DMS 273 (cell line): ENCODE measurements at regions not wholly inside any gene's neighbourhood (a gene's known extent, or its start where the extent isn't known, plus 50 kb on each side); places are given as distances from the start of the nearest gene placed in this dataset.

Experiments used
- DNase-seq: peaks from one replicate; lab custom pipeline; 2025; ENCODE audit not compliant: unreplicated experiment; lab: John Stamatoyannopoulos, UW

DNA sequence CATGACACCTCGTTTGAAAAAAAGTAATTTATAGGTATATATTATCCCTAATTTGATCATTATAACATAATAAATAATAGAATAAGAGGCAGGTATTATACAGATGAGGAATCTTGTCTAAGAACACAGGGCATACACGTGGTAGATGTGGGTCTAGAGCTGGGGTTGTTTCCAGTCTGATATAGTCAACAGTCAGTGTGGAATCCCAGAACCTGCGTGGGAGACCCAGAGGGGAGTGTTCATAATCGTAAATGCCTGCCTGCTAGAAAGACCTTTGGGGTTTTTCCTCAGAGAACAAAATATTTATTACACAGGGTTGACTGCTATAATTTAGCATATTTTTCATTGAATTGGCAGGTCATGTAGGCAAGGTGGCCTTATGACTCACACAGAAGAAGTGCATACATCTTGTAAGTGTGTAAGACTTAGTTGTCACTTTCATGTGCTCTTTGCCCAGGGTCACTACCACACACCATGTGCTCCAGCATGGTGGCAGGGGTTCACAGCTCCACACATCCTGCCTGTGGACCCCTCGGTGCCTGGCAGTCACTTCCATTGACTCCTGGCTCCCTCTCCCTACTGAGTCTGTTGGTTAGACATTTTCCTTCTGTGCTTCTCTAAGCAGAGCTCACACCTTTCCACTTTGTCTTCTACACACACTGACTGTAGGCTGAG is 94.9 kb upstream of the IKZF1 start:
- no peak for DNase-seq

DNA sequence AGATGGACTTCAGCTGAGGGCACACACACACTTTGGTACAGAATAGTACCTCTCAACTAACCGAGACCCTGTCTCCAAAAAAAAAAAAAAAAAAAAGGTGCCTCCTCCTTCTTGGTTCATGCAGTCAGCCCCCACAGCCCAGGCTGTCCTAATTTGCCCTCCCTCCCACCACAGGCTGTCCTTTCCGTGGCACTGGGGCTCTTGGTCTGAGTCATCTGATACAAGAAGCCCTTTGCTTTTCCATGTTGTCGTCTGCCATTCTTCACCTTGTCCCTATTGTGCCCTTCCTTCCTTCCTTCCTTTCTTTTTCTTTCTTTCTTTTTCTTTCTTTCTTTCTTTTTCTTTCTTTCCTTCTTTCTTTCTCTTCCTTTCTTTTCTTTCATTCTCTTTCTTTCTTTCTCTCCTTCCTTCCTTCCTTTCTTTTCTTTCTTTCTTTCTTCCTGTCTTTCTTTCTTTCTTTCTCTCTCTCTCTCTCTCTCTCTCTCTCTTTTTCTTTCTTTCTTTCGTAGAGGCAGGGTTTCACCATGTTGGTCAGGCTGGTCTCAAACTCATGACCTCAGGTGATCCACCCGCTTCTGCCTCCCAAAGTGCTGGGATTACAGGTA is 96.0 kb upstream of the IKZF1 start:
- DNase-seq: no peak

DNA sequence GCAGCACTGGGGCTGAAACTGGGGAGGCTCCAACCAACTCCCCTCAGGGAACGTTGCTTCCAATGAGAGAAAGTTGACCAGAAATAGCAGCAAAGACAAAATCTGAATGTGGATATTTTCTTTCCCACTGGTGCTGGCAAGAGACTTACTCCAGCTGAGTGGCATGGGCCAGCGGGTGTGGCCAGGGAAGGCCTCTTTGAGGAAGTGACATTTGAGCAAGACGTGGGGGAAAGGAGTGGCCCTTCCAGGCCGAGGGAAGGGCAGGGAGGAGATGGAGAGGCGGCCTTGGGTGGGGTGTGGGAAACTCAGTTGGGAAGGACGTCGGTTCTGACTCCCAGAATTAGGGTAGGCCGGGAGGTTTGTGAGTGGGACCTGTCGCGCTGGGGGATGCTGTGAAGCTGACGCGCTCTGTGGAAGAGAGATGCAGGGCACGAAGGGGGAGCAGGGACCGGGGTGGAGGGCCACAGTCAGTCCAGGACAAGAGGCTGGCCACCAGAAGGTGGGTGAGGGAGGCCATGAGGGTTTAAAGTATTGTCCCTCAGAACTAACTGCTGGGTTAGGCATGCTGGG is 96.7 kb upstream of the IKZF1 start:
- no peak for DNase-seq

DNA sequence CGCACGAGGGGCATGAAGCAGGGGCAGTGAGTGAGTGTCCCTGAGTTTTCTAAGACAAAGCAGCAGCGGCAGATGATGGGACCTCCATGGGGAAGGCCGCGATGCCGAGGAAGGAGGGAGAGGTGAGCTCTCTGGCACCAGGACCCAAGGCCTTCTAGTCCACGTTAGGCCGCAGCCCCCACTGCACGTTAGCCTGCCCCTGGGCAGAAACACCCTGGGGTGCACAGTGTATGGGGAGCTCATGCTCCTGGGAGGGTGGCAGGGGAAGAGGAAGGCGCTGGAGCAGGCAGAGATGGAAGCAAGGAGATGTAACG is 97.3 kb upstream of the IKZF1 start:
- no peak for DNase-seq

DNA sequence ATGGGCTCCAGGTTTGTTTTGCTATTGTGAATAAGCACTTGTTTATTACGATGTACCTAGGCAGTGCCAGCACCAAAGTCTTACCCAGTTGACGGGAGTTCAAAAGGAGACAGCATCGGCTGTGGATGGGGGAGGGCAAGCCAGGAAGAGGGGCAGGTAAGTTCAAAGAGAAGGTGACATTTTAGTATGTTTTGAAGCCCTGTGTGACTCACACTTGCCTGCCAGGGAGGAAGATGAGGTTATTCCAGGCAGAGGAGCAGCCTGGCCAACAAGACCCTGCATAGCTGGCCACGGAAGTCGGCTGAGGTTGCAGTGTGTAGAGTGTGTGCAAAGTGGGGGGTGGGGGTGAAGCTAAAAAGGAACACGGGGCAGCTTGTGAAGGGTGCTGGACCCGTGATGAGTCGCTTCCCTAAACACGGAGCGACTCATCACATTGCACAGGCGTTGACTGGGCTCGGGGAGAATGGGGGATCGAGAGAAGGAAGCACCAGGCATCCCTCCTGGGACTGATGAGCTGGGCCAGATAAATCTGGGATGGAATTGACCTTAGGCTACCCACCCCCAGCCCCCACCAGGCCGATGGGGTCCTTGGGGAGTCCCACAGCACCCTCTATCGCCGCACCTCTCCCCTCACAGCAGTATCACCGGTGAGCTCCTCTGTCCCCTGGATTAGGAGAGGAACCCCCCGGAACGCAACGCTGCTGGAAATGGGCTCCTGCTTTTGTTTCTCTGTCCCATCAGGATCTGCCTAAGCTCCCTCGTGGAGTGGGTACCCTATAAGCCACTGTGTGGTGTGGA is 97.9 kb upstream of the IKZF1 start:
- no peak for DNase-seq

DNA sequence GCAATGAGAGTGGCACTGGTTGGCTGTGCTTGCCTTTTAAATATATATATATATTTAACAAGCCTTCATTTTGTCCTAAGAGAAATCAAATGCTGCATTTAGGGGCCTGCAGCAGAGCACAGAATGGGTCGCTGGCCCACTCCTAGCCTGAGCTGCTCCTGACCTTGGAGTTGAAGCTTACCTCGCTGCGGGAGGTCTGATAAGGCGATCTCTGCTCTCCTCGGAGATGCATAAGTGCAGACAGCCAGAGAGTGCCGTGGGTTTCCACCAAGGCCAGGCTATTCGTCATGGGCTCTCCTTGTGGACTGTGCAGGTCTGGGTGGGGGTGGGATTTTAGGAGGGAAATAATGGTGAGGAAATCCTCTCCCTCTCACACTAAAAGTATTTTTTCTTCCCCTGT is 99.5 kb upstream of the IKZF1 start:
- no peak for DNase-seq

DNA sequence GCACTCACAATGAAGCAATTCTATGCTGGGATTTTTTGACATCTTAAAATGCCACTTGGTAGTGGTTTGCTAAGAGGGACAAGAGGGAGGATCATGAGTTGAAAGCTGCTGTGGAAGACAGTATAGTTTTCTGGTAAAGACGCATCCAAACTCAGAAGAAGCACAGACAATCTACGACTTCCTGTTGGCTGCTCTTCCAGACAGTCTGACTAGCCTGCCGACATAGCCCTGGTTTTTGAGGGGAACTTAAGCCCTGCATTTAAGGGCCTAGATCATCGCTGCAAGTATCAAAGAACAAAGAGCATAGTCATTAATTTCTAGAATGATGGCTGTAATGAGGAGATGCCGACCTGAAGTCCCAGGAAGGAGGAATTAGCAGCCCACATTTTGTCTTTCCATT is 99.9 kb upstream of the IKZF1 start:
- no peak for DNase-seq

DNA sequence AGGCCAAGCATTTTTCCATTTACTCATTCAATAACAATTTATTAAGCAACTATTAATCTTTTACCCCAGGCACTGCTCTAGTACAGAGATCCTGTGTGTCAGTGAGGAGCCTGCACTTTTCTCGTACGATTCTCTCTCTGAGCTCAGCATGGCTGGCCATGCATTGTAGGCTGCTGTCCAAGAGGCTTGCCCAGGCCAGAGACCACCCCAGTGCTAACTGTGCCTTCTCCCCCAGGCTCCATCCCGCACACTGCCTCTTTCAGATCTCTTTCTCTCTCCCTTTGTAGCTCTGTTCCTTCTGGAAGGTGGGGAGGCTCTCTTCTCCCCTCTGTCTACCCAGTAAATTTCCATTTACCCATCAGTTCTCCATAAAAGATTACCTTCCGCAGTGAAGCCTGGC is 101.0 kb upstream of the IKZF1 start:
- no peak for DNase-seq

DNA sequence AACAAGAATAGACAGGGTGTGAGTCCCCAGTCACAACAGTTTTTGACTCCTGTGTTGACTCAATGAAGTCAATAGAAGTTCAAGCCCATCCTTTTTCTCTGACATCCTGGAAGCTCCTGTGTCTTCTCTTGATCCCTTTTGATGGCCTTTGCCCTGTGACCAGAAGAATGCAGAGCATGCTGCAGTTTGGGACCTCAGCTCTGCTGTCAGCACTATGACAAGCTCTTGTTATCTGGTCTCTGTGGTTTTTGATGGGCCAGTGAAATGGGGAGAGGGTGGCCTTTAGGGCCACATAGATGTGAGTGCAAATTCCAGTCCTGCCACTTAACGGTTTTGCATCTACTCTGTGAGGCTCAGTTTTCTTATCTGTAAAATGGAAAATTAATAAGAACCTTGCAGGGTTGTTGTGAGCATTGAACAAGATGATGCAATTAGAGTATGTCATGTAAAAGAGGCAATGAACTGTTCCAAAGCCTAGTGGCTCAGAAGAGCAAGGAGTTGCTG is 102.4 kb upstream of the IKZF1 start:
- no peak for DNase-seq

DNA sequence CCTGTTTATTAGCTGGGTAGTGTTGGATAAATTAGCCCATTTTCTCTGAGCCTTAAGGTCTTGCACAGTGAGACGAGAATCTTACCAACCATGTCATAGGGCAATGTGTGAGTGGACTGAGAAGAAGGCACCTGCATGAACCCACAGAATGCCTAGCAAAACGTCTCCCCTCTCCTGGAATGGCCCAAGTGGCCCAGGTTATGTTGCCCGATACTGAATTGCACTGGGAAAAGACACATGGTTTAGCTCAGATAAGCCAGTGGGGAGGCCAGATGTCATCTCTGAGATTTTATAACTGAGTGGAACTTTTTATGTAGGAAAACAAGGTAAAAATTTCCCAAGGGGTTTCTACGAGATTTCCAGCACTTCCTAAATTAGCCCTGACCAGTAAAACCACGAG is 104.7 kb upstream of the IKZF1 start:
- no peak for DNase-seq

DNA sequence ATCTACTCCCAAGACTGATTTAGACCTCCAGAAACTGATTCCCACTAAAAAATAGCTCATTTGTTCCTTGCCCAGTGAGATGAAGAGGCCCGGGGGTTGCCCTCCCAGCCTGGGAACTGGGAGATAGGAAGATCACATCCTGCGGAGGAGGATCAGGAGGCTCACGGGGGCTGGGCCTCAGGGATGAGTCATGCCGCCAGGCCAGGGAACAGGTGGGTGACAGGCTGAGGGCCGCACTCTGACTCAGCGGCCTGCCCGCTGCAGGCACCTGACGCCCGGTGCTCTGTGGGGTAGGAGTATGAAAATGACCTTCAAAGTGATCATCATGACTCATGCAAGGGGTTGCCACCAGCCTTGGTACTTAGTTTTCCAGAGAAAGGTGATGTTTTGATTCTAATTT is 104.5 kb upstream of the ZPBP start:
- DNase-seq: no peak

DNA sequence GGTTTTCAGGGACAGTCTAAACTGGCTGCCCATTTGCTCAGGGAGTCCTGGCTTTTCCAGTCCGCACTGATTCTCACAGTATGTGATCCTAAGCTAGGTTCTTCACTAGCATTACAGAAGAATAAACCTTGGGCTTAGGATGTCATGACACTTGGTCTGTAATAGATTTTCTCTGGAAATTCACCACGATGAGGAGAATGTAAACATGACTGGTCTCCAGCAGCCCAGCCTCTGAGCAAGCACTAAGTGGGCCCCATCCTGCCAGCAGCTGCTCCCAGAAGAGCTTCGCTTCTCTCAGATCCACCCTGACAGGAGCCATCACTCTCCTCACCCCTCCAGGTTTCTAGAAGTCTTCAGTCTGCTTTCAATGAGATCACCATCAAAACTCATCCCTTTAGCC is 103.7 kb upstream of the ZPBP start:
- no peak for DNase-seq

DNA sequence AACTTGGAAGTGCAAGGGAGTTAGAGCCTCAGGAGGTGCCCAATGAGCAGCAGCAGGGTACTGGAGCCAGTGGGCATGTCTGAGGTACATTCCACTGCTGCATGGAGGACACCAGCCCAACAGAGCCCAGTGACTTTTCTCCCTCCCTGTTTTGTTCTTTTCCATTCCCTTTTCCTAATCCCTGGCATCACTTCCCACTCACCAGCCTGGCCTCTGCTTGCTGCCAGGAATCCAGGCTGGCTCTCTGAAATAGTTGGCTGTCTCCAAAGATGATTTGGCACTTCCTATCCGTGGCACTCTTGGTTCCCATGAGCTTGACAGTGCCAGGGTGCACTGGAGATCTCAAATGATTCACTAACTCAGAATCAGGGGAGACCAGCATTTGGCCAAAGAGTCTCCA is 97.7 kb upstream of the ZPBP start:
- no peak for DNase-seq

DNA sequence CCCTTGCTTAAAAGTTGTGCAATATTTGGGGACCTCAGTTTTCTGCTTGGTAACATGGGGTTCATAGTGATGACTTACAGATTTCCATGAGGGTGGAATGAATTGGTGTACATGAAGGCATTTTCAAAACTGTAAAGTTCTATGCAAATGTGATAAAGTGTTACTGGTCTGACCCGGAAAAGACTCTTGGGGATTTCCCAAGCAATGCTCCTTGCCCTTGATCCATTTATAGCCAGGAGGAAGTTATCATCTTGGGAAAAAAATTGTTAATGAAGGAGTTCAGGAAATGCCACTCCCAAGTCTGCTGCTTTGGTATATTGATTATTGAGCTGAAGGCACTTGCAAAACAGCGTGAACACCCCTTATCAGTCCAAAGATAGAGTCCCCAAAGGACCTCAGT is 96.3 kb upstream of the ZPBP start:
- no peak for DNase-seq

DNA sequence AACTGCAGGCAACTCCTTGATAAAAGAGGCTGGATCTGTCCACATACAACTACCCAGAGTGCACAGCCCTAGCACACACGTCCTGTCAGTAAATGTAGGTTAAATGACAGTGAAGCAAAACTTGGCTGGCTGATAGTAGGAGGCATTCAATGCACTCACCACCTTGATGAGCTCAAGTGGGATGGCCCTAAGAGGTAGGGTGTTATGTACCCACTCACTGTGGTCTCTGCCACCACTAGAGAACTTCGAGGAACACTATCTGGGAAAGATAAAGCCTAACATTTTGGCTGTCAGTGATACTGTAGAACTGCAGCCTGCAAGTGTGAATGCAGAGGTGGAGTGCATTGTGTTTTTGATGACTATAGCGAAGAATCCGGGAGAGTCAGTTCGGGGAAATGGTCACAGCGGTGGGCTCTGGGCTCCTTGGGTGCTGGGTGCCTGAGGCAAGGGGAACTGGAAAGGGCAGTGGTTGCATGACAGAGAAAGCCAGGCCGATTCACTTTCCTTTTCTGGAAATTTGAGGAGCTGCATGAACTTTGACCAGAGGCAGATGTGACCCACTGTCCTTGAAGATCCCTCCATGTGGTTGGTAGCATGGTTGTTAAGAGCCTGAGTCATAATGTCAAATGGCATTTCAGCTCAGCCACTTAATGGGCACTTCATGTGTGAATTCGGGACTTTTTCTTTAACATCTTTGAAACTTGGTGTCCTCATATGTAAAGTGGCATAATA is 93.1 kb upstream of the ZPBP start:
- no peak for DNase-seq

DNA sequence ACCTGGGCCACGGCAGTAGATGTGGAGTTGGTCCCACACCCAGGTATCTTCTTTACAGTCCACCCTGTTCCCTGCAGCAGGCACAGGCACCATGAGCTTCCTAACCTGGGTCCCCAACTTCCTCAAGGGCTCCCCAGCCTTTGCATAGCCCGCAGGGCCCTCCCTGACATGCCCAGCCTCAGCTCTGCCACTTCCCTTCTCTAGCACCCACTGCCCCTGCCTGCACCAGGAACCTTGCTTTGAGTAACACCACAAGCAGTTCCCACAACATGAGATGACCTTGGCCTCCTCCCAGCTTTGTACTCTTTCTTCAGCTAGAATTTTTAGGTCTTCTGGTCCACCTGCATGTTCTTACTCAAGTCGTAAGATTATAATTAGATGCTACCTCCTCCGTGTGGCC is 92.2 kb upstream of the ZPBP start:
- DNase-seq: no peak

DNA sequence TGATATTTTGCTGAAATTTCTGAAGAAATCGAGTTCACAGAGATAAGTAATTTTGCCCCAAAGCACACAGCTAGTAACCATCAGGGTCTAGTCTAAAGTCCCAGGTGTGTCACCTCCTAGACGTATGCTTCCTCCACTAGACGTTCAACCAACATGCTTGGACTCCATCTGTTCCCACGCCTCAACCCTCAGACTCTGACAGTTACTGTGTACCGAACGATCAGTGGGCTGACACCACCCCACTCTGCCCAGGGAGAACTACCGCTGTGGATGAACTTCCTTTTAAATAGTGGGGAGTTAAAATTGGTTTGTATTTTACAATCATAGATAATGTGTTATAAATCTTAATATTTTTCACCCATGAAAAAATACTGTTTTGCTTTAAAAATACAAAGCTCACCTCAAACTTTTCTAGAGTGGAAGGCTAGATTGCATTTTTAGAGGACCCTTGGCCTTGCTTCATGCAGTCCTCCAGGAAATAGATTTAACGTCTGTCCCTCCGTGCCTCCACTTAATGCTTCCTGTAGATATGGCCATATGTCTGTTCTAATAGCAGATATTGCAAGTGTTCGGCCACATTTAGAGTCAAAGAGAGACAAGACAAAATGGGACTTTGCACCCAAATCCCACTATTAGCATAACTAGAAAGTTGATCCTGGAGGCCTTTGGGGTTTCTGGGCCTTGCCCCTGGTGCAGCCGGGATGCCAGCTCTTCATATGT is 91.4 kb upstream of the ZPBP start:
- no peak for DNase-seq

DNA sequence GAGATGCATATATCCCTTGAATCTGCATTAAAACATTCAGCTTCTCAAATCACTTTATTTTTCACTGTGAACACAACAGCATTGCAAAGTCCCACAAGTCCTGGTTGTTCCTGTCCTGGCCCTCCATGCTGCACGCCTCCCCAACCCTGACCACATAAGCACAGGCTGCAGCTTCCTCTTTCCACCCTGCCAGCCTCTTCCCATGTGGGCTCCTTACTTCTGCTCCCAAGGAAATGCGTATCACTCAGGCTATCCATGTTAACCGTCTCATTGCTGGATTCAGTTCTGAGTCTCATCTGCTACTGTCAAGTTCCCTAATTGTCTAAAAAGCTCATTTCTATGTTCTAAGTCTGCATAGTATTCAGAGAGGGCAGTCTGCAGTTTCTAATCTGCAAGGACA is 89.7 kb upstream of the ZPBP start:
- DNase-seq: no peak

DNA sequence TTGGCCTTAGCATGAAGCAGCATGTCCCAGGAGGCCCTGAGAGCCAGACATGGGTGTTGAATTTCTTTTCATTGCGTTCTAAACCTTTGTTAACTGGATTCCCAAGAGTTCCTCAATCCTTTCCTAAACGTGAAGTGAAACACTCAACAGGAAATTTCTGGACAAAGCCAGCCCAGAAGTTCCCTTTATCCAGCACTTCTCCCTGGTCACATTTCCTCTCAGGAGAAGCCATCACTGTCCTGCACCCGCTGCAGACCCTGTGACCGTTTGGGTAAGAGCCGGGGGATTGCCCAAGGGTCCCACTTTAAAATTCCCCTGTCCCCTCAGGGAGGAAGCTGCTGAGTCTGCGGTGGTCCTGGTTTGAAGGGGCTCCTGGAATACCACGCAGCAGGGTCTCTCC is 88.0 kb upstream of the ZPBP start:
- DNase-seq: no peak

DNA sequence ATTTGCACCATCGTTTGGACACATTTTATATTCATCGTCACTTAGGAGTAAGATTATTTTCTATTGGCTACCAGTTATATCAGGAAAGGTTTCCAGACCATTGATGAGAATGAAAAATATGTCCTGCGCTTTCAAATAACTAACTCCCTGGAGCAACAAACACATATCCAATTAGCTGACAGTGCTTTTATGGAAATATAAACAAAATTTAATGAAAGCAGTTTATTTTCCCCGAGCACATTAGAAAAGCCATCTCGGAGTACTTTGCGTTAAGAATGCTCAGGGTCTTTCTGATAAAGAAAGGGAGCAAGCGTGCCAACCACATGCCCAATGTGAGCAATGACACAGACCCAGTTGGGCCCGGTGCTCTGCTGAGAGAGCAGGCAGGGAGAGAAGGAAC is 85.1 kb upstream of the ZPBP start:
- no peak for DNase-seq

DNA sequence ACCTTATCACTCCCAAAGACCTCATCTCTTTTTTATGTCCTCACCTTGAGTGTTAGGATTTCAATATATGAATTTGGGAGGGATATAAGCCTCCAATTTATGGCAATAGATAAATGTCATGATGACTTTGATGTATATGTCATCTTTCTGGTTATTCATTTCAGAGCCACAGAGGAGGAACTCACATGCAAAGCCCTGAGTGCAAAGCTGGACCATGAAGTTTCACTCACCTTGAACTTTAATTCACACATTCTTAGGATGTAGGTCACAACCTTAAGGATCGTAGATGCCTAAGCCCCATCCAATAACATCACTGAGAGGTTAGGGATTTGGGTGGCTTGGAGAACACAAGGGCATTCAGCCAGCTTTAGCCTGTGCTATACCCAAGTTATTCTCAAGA is 81.9 kb upstream of the ZPBP start:
- DNase-seq: no peak
